ENCODE measurements at regions not wholly inside any gene's neighbourhood (a gene's known extent, or its start where the extent isn't known, plus 50 kb on each side); places are given as distances from the start of the nearest gene placed in this dataset.

DNA sequence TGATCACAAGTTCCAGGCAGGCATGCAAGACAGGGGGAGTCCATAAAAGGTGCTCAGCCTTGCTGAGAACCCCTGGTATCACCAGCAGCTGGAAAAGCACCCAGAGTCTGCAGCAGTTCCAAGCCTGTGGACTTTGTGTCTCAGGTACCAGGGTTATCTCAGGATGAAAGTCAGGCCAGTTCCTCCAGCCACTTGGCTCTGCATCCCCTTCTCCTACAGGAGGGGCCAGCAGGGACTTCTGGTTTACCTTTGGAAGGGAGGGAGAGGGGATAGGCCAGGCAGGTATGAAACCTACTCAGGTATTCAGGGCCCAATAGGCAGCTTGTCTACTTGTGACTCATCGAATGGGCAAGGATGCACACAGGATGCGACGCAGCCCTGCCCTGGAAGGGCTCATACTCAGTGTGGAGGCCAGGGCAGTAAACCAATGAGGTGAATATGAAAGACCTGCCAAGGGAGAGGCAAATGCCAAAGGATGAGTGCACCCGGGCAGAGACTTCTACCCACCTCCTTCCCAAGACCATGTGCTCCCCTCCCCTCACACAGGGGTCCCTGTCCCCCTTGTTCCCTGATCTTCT lies 148.2 kb downstream of the SLC38A6 start:
- no peak for DNase-seq

- DNase-seq, result no peak
Measured at GRCh38 chr14:61128382-61129167, 147.5 kb downstream of the SLC38A6 start.

DNA sequence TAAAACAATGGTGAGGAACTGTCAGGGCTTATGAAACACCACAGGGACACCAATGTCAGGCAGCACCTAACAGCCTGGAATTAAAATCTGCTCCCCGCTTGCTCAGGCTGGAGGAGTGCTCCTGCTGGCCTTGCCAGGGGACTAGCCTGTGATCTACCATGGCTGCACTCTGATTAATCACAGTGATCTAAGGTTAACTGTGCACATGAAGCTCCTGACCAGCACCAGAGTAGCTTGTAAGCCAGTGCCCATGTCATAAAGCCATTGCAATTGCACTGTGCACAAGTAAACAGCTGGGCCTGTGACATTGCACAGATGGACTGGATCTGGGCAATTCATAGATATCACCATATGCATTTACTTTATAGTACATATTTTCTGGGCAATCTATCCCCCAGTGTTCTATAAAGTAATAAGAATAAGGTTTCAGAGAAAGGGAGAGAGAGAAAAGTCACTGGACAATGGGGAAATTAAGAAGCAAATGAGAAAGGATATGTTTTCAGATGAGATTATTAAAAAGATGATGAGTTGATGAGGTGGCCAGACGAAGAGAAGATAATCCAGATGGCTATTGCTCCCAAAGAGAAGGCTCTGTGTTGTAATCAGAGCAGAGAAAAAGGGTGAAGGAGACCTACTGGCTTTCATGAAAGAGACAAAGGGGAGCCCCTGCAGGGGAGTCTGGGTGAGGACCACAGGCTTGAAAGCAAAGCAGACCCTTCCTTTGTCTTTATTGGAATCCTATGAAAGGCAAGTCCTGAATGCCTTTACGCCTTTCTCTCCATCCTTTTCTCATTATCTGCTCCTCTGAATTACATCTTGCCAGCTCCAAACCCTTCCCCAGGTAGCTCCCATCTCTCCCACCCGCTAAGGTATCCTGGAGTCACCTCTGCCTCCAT lies 145.8 kb downstream of the SLC38A6 start:
- no peak for DNase-seq

DNA sequence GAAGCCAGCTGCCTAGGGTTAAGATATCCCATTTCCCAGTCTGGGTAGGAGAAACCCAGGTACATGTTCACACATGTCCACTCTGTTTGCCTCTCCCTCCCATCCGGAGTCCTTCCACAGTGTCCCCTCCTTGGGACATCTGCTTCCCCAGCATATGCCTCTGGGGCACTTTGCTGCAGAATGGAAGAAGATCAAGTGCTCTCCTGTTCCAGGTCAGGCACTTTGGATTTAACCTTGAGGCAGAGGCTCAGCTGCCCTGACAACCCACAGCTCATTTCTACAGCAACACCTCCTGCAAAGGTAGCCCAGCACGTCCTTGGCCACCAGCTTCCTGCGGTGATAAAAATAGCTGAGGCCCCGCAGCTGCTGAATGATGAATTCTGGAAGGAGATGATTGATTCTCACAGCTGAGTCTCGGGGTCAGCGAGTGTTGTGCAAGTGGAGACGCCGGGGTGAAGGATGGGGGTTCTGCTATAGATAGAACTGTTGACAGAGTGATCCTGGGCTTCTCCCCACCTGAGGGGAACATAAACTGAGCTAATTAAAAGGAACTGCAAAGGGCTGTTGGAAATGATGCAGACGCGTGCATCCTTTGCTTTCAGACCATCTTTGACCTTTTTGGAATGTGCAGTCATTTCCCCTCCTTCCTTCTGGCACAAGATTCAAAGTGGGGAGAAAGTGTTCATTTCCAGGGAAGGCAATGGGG lies 145.0 kb downstream of the SLC38A6 start:
- peak; percentile 25 for DNase-seq

DNA sequence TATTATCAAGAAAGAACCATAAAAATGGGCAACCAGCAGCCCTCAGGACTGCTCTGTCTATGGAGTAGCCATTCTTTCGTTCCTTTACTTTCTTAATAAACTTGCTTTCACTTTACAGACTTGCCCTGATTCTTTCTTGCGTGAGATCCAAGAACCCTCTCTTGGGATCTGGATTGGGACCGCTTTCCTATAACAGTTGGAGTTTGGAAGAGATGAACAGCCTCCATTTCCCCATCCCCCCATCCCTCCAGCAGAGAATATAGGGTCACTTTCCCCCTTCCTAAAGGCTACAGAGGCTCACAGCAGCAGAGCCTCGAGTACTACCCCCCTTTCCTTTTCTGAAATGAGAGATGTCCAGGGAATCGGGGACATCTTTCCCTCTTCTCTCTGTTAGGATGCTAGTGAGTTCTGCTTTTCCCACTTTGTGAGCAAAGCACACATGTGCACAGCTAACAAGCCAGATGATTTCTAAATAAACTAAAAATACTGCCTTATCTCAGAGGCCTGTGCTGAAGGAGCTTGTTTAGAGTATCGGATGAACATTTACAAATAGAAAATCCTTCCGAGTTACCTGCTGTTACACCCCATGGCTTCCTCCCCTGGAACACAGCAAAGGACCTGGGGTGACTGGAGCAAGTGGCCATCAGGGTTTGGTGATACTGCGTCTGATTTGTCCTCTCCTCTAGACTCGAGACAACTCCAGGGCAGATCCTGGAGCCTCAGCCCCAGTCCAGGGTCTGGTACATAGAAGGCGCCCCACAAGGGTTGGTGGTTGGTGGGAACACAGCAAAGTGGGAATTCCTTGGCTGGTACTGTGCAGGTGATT lies 144.2 kb downstream of the SLC38A6 start:
- no peak for DNase-seq

GRCh38 chr14:61122862-61123261 lies 141.8 kb downstream of the SLC38A6 start:
- DNase-seq, result no peak

DNA sequence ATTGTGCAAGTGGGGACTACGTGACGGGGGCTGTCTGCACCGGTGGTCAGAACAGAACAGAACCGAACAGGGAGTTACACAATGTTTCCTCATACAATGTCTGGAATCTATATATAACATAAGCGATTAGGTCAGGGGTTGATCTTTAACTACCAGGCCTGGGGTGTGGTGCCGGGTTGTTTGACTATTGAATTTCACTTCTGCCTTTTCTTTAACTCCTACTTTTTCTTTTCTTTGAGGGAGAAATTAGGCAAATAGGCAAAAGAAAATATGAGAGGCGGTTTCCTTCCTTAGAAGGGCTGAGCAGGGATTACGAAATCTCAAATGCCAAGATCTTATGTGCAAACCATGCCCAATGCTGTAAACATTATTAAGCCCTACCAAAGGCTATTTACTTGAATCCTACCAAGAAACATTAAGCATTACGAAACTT lies 140.3 kb downstream of the SLC38A6 start:
- DNase-seq, result no peak

- no peak for DNase-seq
Measured at GRCh38 chr14:61120576-61120975, 139.5 kb downstream of the SLC38A6 start.

DNA sequence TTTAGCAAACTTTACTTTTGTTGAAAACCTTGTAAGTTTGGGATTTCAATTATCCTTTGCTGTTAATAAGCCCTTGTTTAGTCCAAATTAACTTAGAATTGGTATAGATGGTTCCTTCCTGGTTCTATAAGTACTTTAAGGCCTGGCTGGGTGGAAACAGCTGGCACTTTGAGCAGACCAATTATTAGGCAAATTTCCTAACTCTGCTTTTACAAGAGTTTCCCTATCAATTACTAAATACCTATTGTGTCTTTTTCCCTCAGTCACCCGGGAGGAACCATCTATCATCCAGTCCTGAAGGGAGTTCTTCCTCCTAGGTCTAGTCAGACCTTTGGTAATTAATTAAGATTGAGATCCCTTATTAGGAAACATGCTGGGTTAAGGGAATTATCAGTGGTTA lies 138.0 kb downstream of the SLC38A6 start:
- DNase-seq, result no peak

- DNase-seq, result no peak
Measured at GRCh38 chr14:61116369-61116768, 135.3 kb downstream of the SLC38A6 start.

DNA sequence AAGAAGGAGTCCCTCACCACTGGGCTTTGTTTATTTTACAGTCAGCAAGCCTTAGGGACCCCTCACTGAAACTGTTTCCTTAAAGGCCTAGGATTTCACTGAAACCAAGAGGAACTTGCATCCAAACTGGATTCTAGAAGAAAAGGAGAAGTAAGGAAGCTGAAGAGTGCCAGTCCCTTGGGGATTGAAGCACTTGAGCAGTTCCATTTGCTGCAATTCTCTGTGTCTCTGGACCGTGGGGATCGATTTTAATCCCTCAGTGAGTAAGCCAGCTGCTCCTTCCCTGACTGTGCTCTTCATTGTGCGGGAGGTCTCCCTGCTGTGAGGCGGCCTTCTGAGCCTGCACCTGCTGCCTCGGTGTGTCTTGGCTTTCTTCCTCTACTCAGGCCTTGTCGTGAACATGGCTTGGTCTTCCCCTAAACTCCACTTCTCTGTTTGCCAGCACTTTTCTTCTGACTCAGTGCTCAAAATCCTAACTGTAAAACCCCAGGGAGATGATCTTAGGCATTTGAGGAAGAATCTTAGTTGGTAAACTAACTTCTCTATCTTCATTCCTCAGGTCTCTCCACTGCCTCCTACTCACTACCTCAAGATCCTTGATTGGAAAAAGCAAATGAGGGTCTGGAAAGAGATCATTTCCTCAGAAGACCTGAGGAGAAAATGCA lies 132.6 kb downstream of the SLC38A6 start:
- DNase-seq, result no peak

DNA sequence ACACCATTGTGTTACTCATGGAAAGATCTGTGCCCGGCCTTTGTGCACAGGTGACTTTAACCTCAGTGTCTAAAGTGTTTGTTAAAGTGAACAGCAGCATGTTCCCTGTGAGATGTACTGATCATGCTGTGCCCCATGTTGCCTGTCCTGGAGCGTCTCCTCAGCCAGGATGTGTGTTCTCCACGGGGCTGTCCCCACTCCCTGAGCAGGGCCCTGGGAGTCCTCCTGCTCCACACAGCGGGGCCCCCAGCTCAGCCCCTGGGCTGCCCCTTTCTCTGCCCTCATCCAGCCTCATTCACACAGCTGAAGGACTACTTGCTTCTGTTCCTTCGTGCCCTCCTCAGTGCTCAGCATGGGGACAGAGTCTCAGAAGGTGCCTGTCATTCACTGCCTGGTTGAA lies 131.5 kb downstream of the SLC38A6 start:
- no peak for DNase-seq

- no peak for DNase-seq
Measured at GRCh38 chr14:61111731-61112130, 130.7 kb downstream of the SLC38A6 start.

DNA sequence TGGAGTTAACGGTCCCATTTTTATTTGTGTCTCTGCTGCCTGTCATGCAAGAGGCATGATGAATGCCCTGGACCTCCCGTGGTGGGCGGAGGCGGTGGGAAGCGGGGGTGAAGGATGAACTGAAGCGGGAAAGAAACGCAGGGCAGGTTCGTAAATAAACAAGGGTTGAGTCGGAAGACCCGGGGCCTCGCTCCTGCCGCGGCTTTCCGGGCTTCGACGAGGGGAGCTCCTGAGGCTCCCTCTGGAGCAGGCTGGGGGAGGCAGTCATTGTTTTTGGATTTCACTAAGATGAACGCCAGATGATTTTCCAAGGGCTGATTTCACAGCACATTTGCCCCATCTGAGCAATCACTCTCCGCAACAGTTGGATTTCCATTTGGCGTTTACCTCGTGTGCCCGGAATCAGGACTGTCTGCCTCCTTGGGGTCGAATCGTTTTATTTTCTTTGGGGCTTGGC lies 130.2 kb downstream of the SLC38A6 start:
- DNase-seq, result no peak

DNA sequence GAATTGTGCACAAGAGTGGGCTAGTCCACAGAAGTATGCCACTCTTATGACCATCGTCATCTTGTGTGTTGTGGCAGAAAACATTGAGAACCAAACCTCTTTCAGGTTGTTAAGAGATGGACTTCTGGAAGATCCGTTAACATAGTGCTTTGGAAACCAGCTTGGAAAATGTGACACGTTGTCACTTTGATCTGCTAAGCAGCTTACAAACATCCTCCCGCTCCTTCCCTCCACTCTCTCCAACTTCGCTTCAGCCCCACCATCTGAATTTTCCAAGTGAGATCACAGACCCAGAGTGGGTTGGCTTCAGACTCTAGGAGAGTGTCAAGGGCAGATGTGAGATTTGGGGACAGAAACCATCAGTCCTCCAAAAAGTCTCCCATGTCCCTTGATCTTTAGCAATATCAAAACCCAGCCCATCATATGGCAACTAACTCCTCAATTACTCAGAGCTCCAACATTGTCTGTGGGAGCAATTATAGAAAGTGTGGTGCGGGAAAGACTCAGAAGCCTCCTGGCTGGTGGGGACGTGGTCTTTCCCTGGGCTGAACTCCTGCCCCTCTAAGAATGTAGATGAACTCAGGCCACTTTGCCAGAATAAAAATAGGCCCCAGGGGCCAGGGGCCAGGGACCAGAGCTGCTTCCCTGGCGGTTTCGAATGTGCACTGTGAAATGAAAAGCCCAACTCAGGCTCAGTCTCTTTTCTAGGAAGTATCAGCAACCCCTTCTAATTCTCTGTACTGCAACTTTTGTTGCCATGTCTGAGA lies 129.5 kb downstream of the SLC38A6 start:
- DNase-seq, result no peak

- DNase-seq, result no peak
Measured at GRCh38 chr14:61109288-61109687, 128.2 kb downstream of the SLC38A6 start.

- DNase-seq, result no peak
Measured at GRCh38 chr14:61108496-61109141, 127.6 kb downstream of the SLC38A6 start.

DNA sequence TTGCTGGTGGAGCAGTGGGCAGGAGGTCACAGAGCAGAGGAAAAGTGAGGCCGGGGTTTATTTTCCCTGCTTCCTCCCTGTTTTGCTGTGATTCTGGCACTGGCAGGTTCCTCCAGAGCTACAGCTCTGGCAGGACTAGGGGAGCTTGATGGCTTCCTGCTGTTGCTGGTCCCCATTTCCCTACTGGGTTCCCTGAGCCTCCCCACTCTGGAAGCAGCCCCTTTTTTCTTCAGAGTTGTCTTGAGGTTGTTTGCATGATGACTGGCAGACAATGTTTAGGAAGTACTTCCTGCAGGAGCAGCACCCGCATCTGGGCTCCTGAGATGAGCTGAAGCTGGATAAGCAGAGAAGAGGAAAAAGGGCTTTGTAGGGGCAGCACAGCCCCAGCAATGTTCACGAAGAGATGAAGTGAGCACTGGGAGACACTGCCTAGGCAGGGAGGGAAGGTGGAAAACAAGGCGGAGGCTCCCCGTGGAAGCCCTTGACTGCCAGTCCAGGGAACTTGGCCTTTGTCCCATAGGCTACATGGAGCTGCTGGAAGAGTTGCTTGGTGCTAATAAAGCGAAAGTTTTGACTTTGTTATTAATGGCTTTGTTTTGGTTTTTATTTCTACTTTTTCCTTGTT lies 126.9 kb downstream of the SLC38A6 start:
- DNase-seq, result no peak

- no peak for DNase-seq
Measured at GRCh38 chr14:61106959-61107641, 126.1 kb downstream of the SLC38A6 start.
